ENCODE measurements at regions not wholly inside any gene's neighbourhood (a gene's known extent, or its start where the extent isn't known, plus 50 kb on each side); places are given as distances from the start of the nearest gene placed in this dataset.
A peak's percentile ranks its signal among the peaks of the same experiment; 100 is the strongest.

DNA sequence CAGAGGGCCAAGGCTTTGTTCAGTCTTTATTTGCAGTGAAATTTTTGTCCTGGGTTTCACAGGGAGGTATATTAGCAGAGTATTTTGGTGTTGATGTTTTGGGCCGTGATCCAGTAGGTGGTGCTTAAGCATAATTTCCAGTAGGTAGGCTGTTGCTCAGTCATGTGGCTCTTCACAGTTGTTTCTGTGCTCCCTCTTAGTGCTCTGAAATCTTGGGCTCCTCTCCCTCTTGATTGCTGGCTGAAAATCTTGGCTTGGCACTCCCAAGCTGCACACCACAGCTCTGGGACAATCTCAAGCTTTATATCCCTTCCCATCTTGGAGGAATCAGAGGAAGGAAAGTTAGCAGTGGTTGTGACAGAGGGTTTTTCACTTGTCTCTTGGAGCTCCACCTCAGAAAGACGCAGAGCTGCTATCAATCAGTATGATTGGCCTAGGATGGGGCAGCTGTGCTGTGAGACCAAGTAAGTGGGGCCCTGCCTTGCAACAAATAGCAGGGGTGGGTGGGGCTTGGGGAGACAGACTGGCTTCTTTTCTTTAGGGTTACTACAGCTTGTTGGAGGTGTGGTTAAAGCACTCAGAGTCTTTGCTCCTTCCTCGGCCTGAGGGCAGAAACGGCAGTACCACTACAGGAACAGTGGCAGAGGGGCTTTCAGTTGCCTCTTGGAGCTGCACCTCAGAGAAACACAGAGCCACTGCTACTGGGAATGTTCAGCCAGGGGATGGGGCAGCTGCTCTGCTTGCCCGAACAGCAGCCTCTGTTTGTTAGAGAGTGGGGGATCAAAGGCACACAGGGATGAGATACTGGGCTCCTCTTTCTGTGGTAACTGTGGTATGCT is 627.0 kb downstream of the SI start:
- POLR2A ChIA-PET = interaction anchor here (1.0 kb wide), 1 partner anchor 9 kb away, joined by 3 read pairs; no protein-coding TSS in a partner anchor
- no peak overlapping the region for H2AFZ ChIP-seq (ENCODE audit: low read depth, low read length)
- ATAC-seq (no peak), DNase-seq (ENCODE audit: extremely low read depth in 1 of 4, low spot score in 3 of 4) (no peak), FAIRE-seq (no peak)
- no TSS peak for BruUV-seq (replicated peaks)
- 4% methylated on average over 3 of the region's 5 CpGs for WGBS (ENCODE audit: insufficient coverage, low coverage, missing lambda C conversion rate)
- H3K27ac ChIP-seq (ENCODE audit: extremely low read depth, low read depth, low read length) = no peak overlapping the region
- in situ Hi-C loops (cut with MboI) = no loop called here
- H3K9me1 ChIP-seq (ENCODE audit: control insufficient read depth, insufficient read depth, low read length) = no peaks in the 10 kb centered on the region
- no peak overlapping the region for H3K9ac ChIP-seq (ENCODE audit: insufficient read depth in 1 of 2, low read depth in 2 of 2, low read length in 2 of 2)
- no peaks in the 10 kb centered on the region; the same call in 1 of the 2 replicates for H3K9me3 ChIP-seq (replicated peaks; ENCODE audit: control insufficient read depth, insufficient read depth, low read depth, low read length)
- no peaks in the 10 kb centered on the region for H3K79me2 ChIP-seq (ENCODE audit: control insufficient read depth, insufficient read depth, low read length)
- intact Hi-C loops (cut with micrococcal nuclease) = no loop called here
- TF ChIP-seq ZNF263 (CRISPR knock-in tag; IDR thresholded peaks at IDR 0.05; ENCODE audit: borderline replicate concordance) (peak; percentile 60; the same call in 1 of the 2 replicates), GATA2 (CRISPR knock-in tag; IDR thresholded peaks at IDR 0.05) (no peak), ZFP30 (CRISPR knock-in tag; IDR thresholded peaks at IDR 0.05; ENCODE audit: borderline replicate concordance) (no peak), BRF1 (IDR thresholded peaks at IDR 0.05; ENCODE audit: borderline replicate concordance, extremely low read depth, insufficient read length) (no peak)
- H3K4me1 ChIP-seq (replicated peaks in 1 of 2; ENCODE audit: control insufficient read depth in 2 of 2, insufficient read depth in 2 of 2, low read length in 2 of 2) = no peaks in the 10 kb centered on the region
- H3K27me3 ChIP-seq (ENCODE audit: control insufficient read depth in 2 of 2, insufficient read depth in 2 of 2, low read length in 2 of 2) = no peaks in the 10 kb centered on the region
- CTCF ChIA-PET (ENCODE audit: low intra/inter-chr PET ratio) = no interaction called here
- H3K4me2 ChIP-seq (ENCODE audit: insufficient read depth, low read length) = no peak overlapping the region
- no peak overlapping the region for H3K4me3 ChIP-seq
- H4K20me1 ChIP-seq (replicated peaks; ENCODE audit: control insufficient read depth, insufficient read depth, low read length) = no peaks in the 10 kb centered on the region
- no peaks in the 10 kb centered on the region for H3K36me3 ChIP-seq (ENCODE audit: control insufficient read depth, insufficient read depth, low read length)
